GM13977 (cell line): ENCODE measurements at regions not wholly inside any gene's neighbourhood (a gene's known extent, or its start where the extent isn't known, plus 50 kb on each side); places are given as distances from the start of the nearest gene placed in this dataset.
"Not testable (repeated sequence)": the region's sequence is repeated elsewhere in the genome, so short reads cannot be mapped to it uniquely, and the experiment has no call there.

Experiments
- DNase-seq: peaks from one replicate; pipeline ENCODE4 v3.0.0; 2012; ENCODE audit warnings: low spot score
- CTCF ChIP-seq: IDR thresholded peaks from 2 replicates; pipeline ENCODE4 v1.5.1; 2012; ENCODE audit warnings: mild to moderate bottlenecking, control low read depth; ENCODE audit not compliant: insufficient read depth; ENCODE audit errors: extremely low read depth, missing control alignments
- in situ Hi-C: fragments of 300-500 bp; cut with MboI; formaldehyde crosslinking; loops from one replicate; pipeline ENCODE4 v1.12.0; 2022; ENCODE audit warnings: low sequenced_read_pairs, low pct_unique_long_range_greater_than_20kb, mixed read lengths, inconsistent platforms; ENCODE audit not compliant: unreplicated experiment

DNA sequence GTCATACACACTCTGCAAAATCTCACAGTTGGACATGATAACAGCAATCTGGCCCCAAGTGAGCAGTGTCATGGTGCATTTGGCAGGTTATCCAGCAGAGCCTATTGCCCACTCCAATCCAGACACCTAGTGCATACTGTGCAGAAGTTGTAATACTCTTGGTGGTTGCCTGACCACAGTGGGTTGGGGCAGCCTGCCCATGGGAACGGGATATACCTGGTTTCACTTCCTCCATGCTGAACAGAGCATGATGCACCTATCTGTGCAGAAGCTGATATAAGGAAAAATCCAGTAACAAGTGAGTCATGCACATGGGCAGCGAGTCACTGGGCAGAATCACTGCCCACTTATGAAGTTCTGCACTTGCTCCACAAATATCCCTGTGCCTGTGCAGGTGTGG, 105.3 kb upstream of the IGSF1 start:
- no peak for TF ChIP-seq CTCF
- in situ Hi-C loops: no loop called here
- DNase-seq: no peak

- TF ChIP-seq CTCF: no peak
- no peak for DNase-seq
- in situ Hi-C loops: no loop called here
Measured at GRCh38 chrX:131397891-131398290, 108.8 kb upstream of the IGSF1 start.

GRCh38 chrX:131399678-131400428, 110.7 kb upstream of the IGSF1 start:
- in situ Hi-C loops: no loop called here
- no peak for TF ChIP-seq CTCF

DNA sequence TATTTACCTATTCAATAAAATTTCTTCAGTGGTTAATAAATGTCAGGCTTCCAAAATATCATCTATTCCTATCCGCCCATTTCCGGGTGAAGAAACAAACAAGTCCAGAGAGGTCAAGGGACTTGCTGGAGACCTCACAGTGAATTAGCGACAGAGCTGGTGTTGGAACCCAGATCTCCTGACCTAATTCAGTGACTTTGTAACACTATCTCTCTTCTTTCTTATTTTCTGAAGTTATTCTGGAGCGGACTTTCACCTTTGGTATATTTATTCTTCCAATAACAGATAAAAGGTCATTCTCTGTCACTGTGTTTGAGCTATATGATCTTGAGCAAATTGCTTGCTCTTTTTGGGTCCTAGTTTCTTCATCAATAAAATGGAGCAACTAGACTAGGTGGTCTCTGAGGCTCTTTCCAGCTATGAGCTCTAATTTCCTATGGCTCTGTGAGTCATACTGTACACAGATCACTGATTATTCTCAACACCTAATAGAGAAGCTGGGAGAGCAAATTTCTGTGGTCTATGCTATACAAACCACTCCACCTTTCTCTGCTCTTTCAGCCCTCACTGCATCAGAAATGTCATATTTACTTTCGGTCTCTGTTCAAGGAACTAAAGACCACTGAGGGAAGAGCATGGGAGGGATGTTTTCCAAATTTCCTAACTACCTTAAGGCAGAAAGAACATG, 113.2 kb upstream of the IGSF1 start:
- DNase-seq: no peak
- TF ChIP-seq CTCF: no peak
- in situ Hi-C loops: no loop called here

More at GRCh38 chrX:131399678-131400428, 110.7 kb upstream of the IGSF1 start:
- DNase-seq: no peak

GRCh38 chrX:131405497-131405896, 116.4 kb upstream of the IGSF1 start:
- in situ Hi-C loops: no loop called here
- TF ChIP-seq CTCF: no peak
- no peak for DNase-seq

- no peak for TF ChIP-seq CTCF
- in situ Hi-C loops: no loop called here
- DNase-seq: no peak
Measured at GRCh38 chrX:131424895-131425294, 119.0 kb upstream of the OR13H1 start.

DNA sequence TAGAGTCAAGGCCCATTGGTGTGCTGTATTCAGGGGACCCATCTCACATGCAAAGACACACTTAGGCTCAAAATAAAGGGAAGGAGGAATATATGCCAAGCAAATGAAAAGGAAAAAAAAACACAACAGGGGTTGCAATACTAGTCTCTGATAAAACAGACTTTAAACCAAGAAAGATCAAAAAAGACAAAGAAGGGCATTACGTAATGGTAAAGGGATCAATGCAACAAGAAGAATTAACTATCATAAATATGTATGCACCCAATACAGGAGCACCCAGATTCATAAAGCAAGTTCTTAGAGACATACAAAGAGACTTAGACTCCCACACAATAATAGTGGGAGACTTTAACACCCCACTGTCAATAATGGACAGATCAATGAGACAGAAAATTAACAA, 113.4 kb upstream of the OR13H1 start:
- in situ Hi-C loops, DNase-seq: not testable (repeated sequence)
